K562 (cell line): ENCODE measurements at regions not wholly inside any gene's neighbourhood (a gene's known extent, or its start where the extent isn't known, plus 50 kb on each side); places are given as distances from the start of the nearest gene placed in this dataset.

ENCODE experiments used
- ATAC-seq: fragments of 200-7000 bp; cut with Tn5 transposase; 3 replicates; pipeline ENCODE4 v1.9.1; 2020; ENCODE audit warnings: moderate library complexity
- BruUV-seq: library from RNA; stranded (reverse); fragments of 400-500 nt; replicated peaks from 2 replicates; lab custom pipeline; 2021; lab: Mats Ljungman, UMichigan
- CTCF ChIA-PET: fragments of 300-600 bp; formaldehyde crosslinking; extraction: SDS; loops from one replicate; lab custom pipeline; 2021; ENCODE audit warnings: low intra/inter-chr PET ratio; lab: Yijun Ruan, JAX
- POLR2A ChIA-PET: fragments of 300-600, 350-650 bp; sonication (Branson Sonifier 250); formaldehyde crosslinking; extraction: SDS; loops from one replicate; lab custom pipeline; 2021; ENCODE audit warnings: antibody characterized with exemption, inconsistent platforms; lab: Yijun Ruan, JAX
- DNase-seq, 4 experiments: peaks; one replicate each; pipeline versions ENCODE4 v3.0.0 to v3.0.0-alpha.2; 2011 to 2018; ENCODE audit warnings: low spot score in 3 of 4, mixed read lengths in 3 of 4; ENCODE audit errors: extremely low read depth in 1 of 4
- FAIRE-seq: peaks from 2 replicates; lab custom pipeline; 2011; peaks lifted over from hg19 to GRCh38; lab: Jason Lieb, UNC
- H2AFZ ChIP-seq: 2 replicates; pipeline ENCODE4 v1.6.0; 2011; ENCODE audit warnings: low read depth, low read length, control low read depth, inconsistent platforms
- H3K27ac ChIP-seq: fragments of 200-600 bp; 3 replicates; pipeline ENCODE4 v1.8.0; 2011; ENCODE audit warnings: low read depth, mild to moderate bottlenecking, control low read depth, inconsistent platforms, low read length, moderate library complexity, mixed read lengths; ENCODE audit errors: extremely low read depth
- H3K27me3 ChIP-seq, 2 experiments: fragments of 300-600 bp in 1 of 2; 2 replicates in 1 of 2; 3 replicates in 1 of 2; pipeline versions ENCODE4 v1.6.0 to v1.8.0; 2011; ENCODE audit warnings: inconsistent platforms in 2 of 2, low read length in 2 of 2, mild to moderate bottlenecking in 1 of 2, mixed read lengths in 1 of 2, moderate library complexity in 1 of 2; ENCODE audit not compliant: control insufficient read depth in 2 of 2, insufficient read depth in 2 of 2
- H3K36me3 ChIP-seq: fragments of 300-600 bp; 3 replicates; pipeline ENCODE4 v1.8.0; 2011; ENCODE audit warnings: mild to moderate bottlenecking, low read length, inconsistent platforms; ENCODE audit not compliant: control insufficient read depth, insufficient read depth
- H3K4me1 ChIP-seq, 2 experiments: fragments of 200-600 bp in 1 of 2; replicated peaks in 1 of 2; 2 replicates in 1 of 2; 3 replicates in 1 of 2; pipeline versions ENCODE4 v1.5.1 to v1.8.0; 2011; ENCODE audit warnings: inconsistent platforms in 2 of 2, low read length in 2 of 2, mild to moderate bottlenecking in 1 of 2, mixed read lengths in 1 of 2, moderate library complexity in 1 of 2; ENCODE audit not compliant: control insufficient read depth in 2 of 2, insufficient read depth in 2 of 2
- H3K4me2 ChIP-seq: 2 replicates; pipeline ENCODE4 v1.6.1; 2011; ENCODE audit warnings: low read length, control low read depth, inconsistent platforms, mixed read lengths; ENCODE audit not compliant: insufficient read depth
- H3K4me3 ChIP-seq: fragments of 200-600 bp; sonication (generic), shearing (Covaris generic); 2 replicates; pipeline ENCODE4 v1.5.1; 2016; ENCODE audit warnings: control low read depth, inconsistent platforms
- H3K79me2 ChIP-seq: fragments of 200-600 bp; 3 replicates; pipeline ENCODE4 v1.8.0; 2011; ENCODE audit warnings: low read length, inconsistent platforms; ENCODE audit not compliant: control insufficient read depth, insufficient read depth
- H3K9ac ChIP-seq, 2 experiments: 2 replicates each; pipeline versions ENCODE4 v1.6.0 to v1.6.1; 2011; ENCODE audit warnings: low read depth in 2 of 2, low read length in 2 of 2, control low read depth in 1 of 2, inconsistent platforms in 1 of 2, mild to moderate bottlenecking in 1 of 2, mixed read lengths in 1 of 2; ENCODE audit not compliant: insufficient read depth in 1 of 2
- H3K9me1 ChIP-seq: one replicate; pipeline ENCODE4 v1.6.0; 2011; ENCODE audit warnings: inconsistent platforms, mild to moderate bottlenecking, low read length, moderate library complexity; ENCODE audit not compliant: control insufficient read depth, insufficient read depth
- H3K9me3 ChIP-seq: replicated peaks from 2 replicates; pipeline ENCODE4 v1.5.1; 2011; ENCODE audit warnings: low read depth, low read length, inconsistent platforms; ENCODE audit not compliant: control insufficient read depth, insufficient read depth
- H4K20me1 ChIP-seq: replicated peaks from 2 replicates; pipeline ENCODE4 v1.6.1; 2011; ENCODE audit warnings: low read length, inconsistent platforms, mixed read lengths; ENCODE audit not compliant: control insufficient read depth, insufficient read depth
- CTCF ChIP-seq, 3 experiments: IDR thresholded peaks in 2 of 3; conservative IDR thresholded peaks in 1 of 3; 2 replicates each; pipeline ENCODE4 v1.5.1; 2011 to 2012; ENCODE audit warnings: low read length in 3 of 3, mild to moderate bottlenecking in 3 of 3, control low read depth in 2 of 3, improper control_type of control experiment in 1 of 3, inconsistent platforms in 1 of 3, low read depth in 1 of 3, mixed read lengths in 1 of 3, moderate library complexity in 1 of 3; ENCODE audit not compliant: insufficient read depth in 2 of 3
- GATAD2A ChIP-seq: fragments of 450-650 bp; IDR thresholded peaks from 2 replicates; pipeline ENCODE4 v1.6.1; 2017
- WGBS: fragments of 100-300 bp; shearing (Covaris generic); methylation state at CpG from one replicate; pipeline ENCODE4 v1.1.6; 2016; ENCODE audit warnings: low coverage, mixed read lengths; ENCODE audit not compliant: insufficient coverage; ENCODE audit errors: missing lambda C conversion rate; 5-methylcytosine and 5-hydroxymethylcytosine counted together
- in situ Hi-C: fragments of 300-500 bp; cut with MboI; formaldehyde crosslinking; loops from 4 replicates; pipeline ENCODE4 v1.15.0; 2018; ENCODE audit warnings: inconsistent platforms, mixed read lengths
- intact Hi-C: fragments of 100-400 bp; cut with micrococcal nuclease; formaldehyde crosslinking; loops from 2 replicates; pipeline ENCODE4 v1.14.2; 2022

GRCh38 chr7:155217634-155218033 is 80.0 kb upstream of the INSIG1 start:
- intact Hi-C loops (no loop called here), in situ Hi-C loops (no loop called here)

More at GRCh38 chr7:155217634-155218033, 80.0 kb upstream of the INSIG1 start:
- 10% methylated on average over 2 of the region's 2 CpGs for WGBS
- BruUV-seq, result no TSS peak
- TF ChIP-seq CTCF (IDR thresholded peaks at IDR 0.05 in 2 of 3, conservative IDR thresholded peaks at IDR 0.05 in 1 of 3; ENCODE audit: insufficient read depth in 2 of 3, low read depth in 1 of 3, low read length in 3 of 3) (peak in 1 of 3 experiments; percentile 3; a peak in 1 of 6 replicates), GATAD2A (no peak)
- TF ChIP-seq, all 486 proteins: peak for 1
- no peak for DNase-seq
- no peak for FAIRE-seq
- no peak overlapping the region for H3K4me3 ChIP-seq
- no peaks in the 10 kb centered on the region for H3K36me3 ChIP-seq
- H3K27me3 ChIP-seq, result peaks cover 36 to 64% of the 10 kb centered on the region in 2 experiments
- H3K9me3 ChIP-seq, result no peaks in the 10 kb centered on the region
- POLR2A ChIA-PET, result interaction anchor here (0.7 to 11.6 kb wide), 4 partner anchors 8 to 162 kb away, joined by 3 to 127 read pairs (median 4); no protein-coding TSS in a partner anchor
- no peak overlapping the region for H3K9ac ChIP-seq
- CTCF ChIA-PET, result interaction anchor here (0.7 kb wide), 1 partner anchor 185 kb away, joined by 3 read pairs; no protein-coding TSS in a partner anchor
- H4K20me1 ChIP-seq, result peaks cover 12% of the 10 kb centered on the region; the same call in 1 of the 2 replicates
- H3K79me2 ChIP-seq, result no peaks in the 10 kb centered on the region
- no peak overlapping the region for H2AFZ ChIP-seq
- no peak overlapping the region for H3K4me2 ChIP-seq
- no peak for ATAC-seq
- no peak overlapping the region for H3K27ac ChIP-seq
- peaks cover 15 to 27% of the 10 kb centered on the region in 2 experiments for H3K4me1 ChIP-seq
- no peaks in the 10 kb centered on the region for H3K9me1 ChIP-seq
